Keratinocyte (primary cell): ENCODE measurements at regions not wholly inside any gene's neighbourhood (a gene's known extent, or its start where the extent isn't known, plus 50 kb on each side); places are given as distances from the start of the nearest gene placed in this dataset.

ENCODE experiments used
- DNase-seq: peaks from one replicate; pipeline ENCODE4 v3.0.0-alpha.2; 2011; ENCODE audit warnings: low read depth, missing footprints, low spot score
- FAIRE-seq: peaks from 2 replicates; lab custom pipeline; 2011; peaks lifted over from hg19 to GRCh38; lab: Jason Lieb, UNC
- H2AFZ ChIP-seq: 2 replicates; pipeline ENCODE4 v1.6.0; 2012; ENCODE audit warnings: low read length, control low read depth, inconsistent platforms; ENCODE audit not compliant: control insufficient read depth
- H3K27ac ChIP-seq: 2 replicates; pipeline ENCODE4 v1.5.1; 2011; ENCODE audit warnings: low read length; ENCODE audit not compliant: control insufficient read depth, insufficient read depth
- H3K27me3 ChIP-seq: 3 replicates; pipeline ENCODE4 v1.6.0; 2011; ENCODE audit warnings: low read length; ENCODE audit not compliant: control insufficient read depth, insufficient read depth; ENCODE audit errors: extremely low read depth
- H3K36me3 ChIP-seq, 2 experiments: 2 replicates in 1 of 2; 3 replicates in 1 of 2; pipeline ENCODE4 v1.5.1; 2011; ENCODE audit warnings: low read length in 2 of 2, mild to moderate bottlenecking in 1 of 2; ENCODE audit not compliant: control insufficient read depth in 2 of 2, insufficient read depth in 2 of 2; ENCODE audit errors: extremely low read depth in 1 of 2
- H3K4me1 ChIP-seq: 3 replicates; pipeline ENCODE4 v1.5.1; 2011; ENCODE audit warnings: low read length; ENCODE audit not compliant: control insufficient read depth, insufficient read depth; ENCODE audit errors: extremely low read depth
- H3K4me2 ChIP-seq: 3 replicates; pipeline ENCODE4 v1.6.0; 2011; ENCODE audit warnings: low read depth, low read length; ENCODE audit not compliant: control insufficient read depth, insufficient read depth; ENCODE audit errors: extremely low read depth
- H3K4me3 ChIP-seq, 3 experiments: fragments of 200-600 bp in 1 of 3; sonication (generic) in 1 of 3; 2 replicates in 2 of 3; 3 replicates in 1 of 3; pipeline ENCODE4 v1.5.1; 2011 to 2016; ENCODE audit warnings: low read length in 3 of 3, mild to moderate bottlenecking in 3 of 3, control low read depth in 2 of 3, inconsistent platforms in 1 of 3, low read depth in 1 of 3, mixed read lengths in 1 of 3, mixed run types in 1 of 3, moderate library complexity in 1 of 3; ENCODE audit not compliant: control insufficient read depth in 2 of 3, insufficient read depth in 2 of 3; ENCODE audit errors: extremely low read depth in 1 of 3
- H3K79me2 ChIP-seq: 2 replicates; pipeline ENCODE4 v1.6.0; 2012; ENCODE audit warnings: low read length; ENCODE audit not compliant: control insufficient read depth, insufficient read depth
- H3K9ac ChIP-seq: 3 replicates; pipeline ENCODE4 v1.6.0; 2011; ENCODE audit warnings: low read length; ENCODE audit not compliant: control insufficient read depth, insufficient read depth; ENCODE audit errors: extremely low read depth
- H3K9me1 ChIP-seq: 3 replicates; pipeline ENCODE4 v1.6.0; 2011; ENCODE audit warnings: low read length; ENCODE audit not compliant: control insufficient read depth, insufficient read depth; ENCODE audit errors: extremely low read depth
- H3K9me3 ChIP-seq: 2 replicates; pipeline ENCODE4 v1.5.1; 2012; ENCODE audit warnings: low read depth, low read length; ENCODE audit not compliant: control insufficient read depth
- H4K20me1 ChIP-seq: 3 replicates; pipeline ENCODE4 v1.6.0; 2011; ENCODE audit warnings: low read length; ENCODE audit not compliant: control insufficient read depth, insufficient read depth; ENCODE audit errors: extremely low read depth
- EZH2 ChIP-seq: IDR thresholded peaks from one replicate; pipeline ENCODE4 v1.6.1; 2012; ENCODE audit warnings: inconsistent platforms, mild to moderate bottlenecking, low read length, moderate library complexity
- dilution Hi-C: fragments of 300-500 bp; cut with MboI; formaldehyde crosslinking; loops from one replicate; pipeline ENCODE4 v1.7.0; 2020; ENCODE audit warnings: low sequenced_read_pairs; ENCODE audit not compliant: extremely low pct_ligation_motif_present
- TF ChIP-seq, protein P1 (sequence below), 3 experiments: IDR thresholded peaks in 1 of 3; conservative IDR thresholded peaks in 1 of 3; optimal IDR thresholded peaks in 1 of 3; 2 replicates in 2 of 3; 3 replicates in 1 of 3; pipeline versions ENCODE3 to v1.5.1; 2011; ENCODE audit warnings: low read length in 3 of 3, mild to moderate bottlenecking in 3 of 3, moderate library complexity in 2 of 3, control low read depth in 1 of 3, inconsistent platforms in 1 of 3; ENCODE audit not compliant: insufficient read depth in 2 of 3; ENCODE audit errors: extremely low read depth in 1 of 3

DNA sequence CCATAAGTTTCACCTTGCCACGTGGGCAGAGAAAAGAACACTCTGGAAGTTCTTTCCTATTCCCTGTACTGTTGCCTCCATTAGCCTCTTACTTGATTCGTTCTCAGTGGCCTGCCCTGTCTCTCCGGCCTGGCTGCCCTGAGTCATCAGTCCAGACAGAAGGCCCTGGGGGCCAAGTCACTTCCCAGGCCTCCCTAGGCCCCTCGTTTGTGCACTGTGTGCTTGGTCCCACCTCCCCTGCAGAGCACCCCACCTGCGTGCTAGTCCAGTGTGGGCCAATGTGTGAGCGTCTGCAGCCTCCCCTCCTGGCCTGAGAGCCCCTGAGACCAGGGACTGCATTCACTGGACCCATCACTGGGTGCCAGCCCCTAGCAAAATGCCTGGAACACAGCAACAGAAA lies 191.2 kb upstream of the RREB1 start:
- Histone ChIP-seq H3K9me3 (no peaks in the 10 kb centered on the region), H3K4me1 (peaks cover 16% of the 10 kb centered on the region), H3K27me3 (no peaks in the 10 kb centered on the region), H3K4me3 (no peak overlapping the region), H3K9me1 (no peaks in the 10 kb centered on the region), H3K4me2 (peak overlapping the region; percentile 76), H2AFZ (peak overlapping the region; percentile 34), H3K36me3 (no peaks in the 10 kb centered on the region), H3K9ac (peak overlapping the region; percentile 4), H3K79me2 (no peaks in the 10 kb centered on the region), H4K20me1 (no peaks in the 10 kb centered on the region), H3K27ac (no peak overlapping the region)
- FAIRE-seq (no peak), DNase-seq (no peak)
- dilution Hi-C loops: no loop called here
- no peak for TF ChIP-seq EZH2
- TF ChIP-seq, protein P1, sequence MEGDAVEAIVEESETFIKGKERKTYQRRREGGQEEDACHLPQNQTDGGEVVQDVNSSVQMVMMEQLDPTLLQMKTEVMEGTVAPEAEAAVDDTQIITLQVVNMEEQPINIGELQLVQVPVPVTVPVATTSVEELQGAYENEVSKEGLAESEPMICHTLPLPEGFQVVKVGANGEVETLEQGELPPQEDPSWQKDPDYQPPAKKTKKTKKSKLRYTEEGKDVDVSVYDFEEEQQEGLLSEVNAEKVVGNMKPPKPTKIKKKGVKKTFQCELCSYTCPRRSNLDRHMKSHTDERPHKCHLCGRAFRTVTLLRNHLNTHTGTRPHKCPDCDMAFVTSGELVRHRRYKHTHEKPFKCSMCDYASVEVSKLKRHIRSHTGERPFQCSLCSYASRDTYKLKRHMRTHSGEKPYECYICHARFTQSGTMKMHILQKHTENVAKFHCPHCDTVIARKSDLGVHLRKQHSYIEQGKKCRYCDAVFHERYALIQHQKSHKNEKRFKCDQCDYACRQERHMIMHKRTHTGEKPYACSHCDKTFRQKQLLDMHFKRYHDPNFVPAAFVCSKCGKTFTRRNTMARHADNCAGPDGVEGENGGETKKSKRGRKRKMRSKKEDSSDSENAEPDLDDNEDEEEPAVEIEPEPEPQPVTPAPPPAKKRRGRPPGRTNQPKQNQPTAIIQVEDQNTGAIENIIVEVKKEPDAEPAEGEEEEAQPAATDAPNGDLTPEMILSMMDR (optimal IDR thresholded peaks at IDR 0.05 in 1 of 3, IDR thresholded peaks at IDR 0.05 in 1 of 3, conservative IDR thresholded peaks at IDR 0.05 in 1 of 3; ENCODE audit: extremely low read depth in 1 of 3, insufficient read depth in 2 of 3, low read length in 3 of 3): no peak

DNA sequence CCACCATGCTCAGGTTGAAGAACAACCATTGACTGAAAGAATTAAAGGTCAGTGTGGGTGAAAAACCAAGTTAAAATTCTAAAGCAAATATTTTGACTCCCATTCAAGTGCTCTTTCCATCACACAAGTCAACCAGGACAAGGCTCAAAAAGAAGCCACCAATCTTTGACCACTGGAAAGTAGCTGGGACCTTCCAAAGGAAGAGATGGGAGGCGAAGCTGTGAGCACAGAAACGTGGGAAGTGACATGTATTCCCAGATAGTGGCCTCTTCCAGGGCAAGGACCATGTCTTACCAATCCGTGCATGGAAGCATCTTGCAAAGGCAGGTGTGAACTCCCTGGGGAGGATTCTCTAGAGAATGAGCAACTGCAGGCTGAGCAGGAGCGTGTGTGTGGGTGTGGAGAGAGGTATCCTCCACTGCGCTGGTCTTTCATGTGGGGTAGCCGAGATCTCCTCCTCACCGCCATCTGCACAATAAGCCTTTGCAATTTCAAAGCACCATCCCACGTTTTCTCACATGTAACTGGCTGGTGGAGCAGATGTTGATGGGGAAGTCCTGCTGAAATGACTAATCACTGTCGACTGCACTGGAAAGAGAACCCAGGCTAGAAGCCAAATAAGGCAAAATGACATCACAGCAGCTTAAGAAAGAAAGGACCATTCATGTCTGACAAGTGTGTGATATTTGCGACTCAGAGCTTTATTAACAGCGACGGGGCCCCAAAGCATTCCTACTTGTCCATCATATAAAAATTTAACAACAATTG lies 189.4 kb upstream of the RREB1 start:
- Histone ChIP-seq H3K9me3 (no peaks in the 10 kb centered on the region), H3K4me1 (peaks cover 16% of the 10 kb centered on the region), H3K9me1 (no peaks in the 10 kb centered on the region), H3K36me3 (no peaks in the 10 kb centered on the region), H3K4me3 (no peak overlapping the region), H2AFZ (no peak overlapping the region), H3K79me2 (no peaks in the 10 kb centered on the region), H3K27me3 (no peaks in the 10 kb centered on the region), H3K27ac (no peak overlapping the region), H3K9ac (no peak overlapping the region), H3K4me2 (no peak overlapping the region), H4K20me1 (no peaks in the 10 kb centered on the region)
- FAIRE-seq: no peak
- dilution Hi-C loops: no loop called here
- peak; percentile 17 for DNase-seq
- TF ChIP-seq EZH2: no peak

GRCh38 chr6:6919173-6919572 lies 188.6 kb upstream of the RREB1 start:
- Histone ChIP-seq H3K9ac (no peak overlapping the region), H3K4me2 (no peak overlapping the region), H3K9me3 (no peaks in the 10 kb centered on the region), H2AFZ (no peak overlapping the region), H3K79me2 (no peaks in the 10 kb centered on the region), H3K27me3 (no peaks in the 10 kb centered on the region), H4K20me1 (no peaks in the 10 kb centered on the region), H3K27ac (no peak overlapping the region), H3K4me1 (peaks cover 16% of the 10 kb centered on the region), H3K9me1 (no peaks in the 10 kb centered on the region), H3K36me3 (no peaks in the 10 kb centered on the region), H3K4me3 (no peak overlapping the region)
- dilution Hi-C loops: no loop called here
- no peak for FAIRE-seq
- DNase-seq: no peak
- TF ChIP-seq, protein P1 (optimal IDR thresholded peaks at IDR 0.05 in 1 of 3, IDR thresholded peaks at IDR 0.05 in 1 of 3, conservative IDR thresholded peaks at IDR 0.05 in 1 of 3; ENCODE audit: extremely low read depth in 1 of 3, insufficient read depth in 2 of 3, low read length in 3 of 3): no peak
- TF ChIP-seq EZH2: no peak
